ENCODE measurements at regions not wholly inside any gene's neighbourhood (a gene's known extent, or its start where the extent isn't known, plus 50 kb on each side); places are given as distances from the start of the nearest gene placed in this dataset.

DNA sequence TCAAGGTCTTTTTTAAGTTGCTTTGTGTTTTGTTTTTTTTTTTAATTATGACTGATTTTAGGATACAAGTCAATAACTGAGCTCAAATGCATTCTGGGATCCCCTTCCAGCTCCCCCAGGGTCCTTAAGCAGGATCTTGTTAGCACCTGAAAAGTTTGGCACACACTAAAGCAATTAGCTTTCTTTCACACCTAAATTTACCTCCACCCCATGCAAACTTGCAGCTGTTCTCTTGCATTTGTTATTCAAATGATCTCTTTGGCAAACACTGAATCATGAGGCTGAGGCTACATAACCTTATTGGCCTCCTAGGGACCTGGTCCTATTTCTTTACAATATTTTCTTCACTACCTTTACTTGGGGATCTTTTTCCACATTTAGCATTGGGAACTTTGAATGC is 2026.1 kb upstream of the CELF4 start:
- no peak for TF ChIP-seq CTCF (IDR thresholded peaks at IDR 0.05)
- no peak for TF ChIP-seq POLR2A (IDR thresholded peaks at IDR 0.05)
